Fibroblast of lung (primary cell): ENCODE measurements at regions not wholly inside any gene's neighbourhood (a gene's known extent, or its start where the extent isn't known, plus 50 kb on each side); places are given as distances from the start of the nearest gene placed in this dataset.

ENCODE experiments used
- CTCF ChIP-seq, 2 donors: IDR thresholded peaks in 1 of 2; conservative IDR thresholded peaks in 1 of 2; 1 replicate in 1 of 2; 2 replicates in 1 of 2; pipeline ENCODE4 v1.5.1; 2011 to 2012; ENCODE audit warnings: low read length in 2 of 2, control low read depth in 1 of 2, inconsistent platforms in 1 of 2, low read depth in 1 of 2, mild to moderate bottlenecking in 1 of 2
- EZH2 ChIP-seq: IDR thresholded peaks from 2 replicates; pipeline ENCODE4 v1.5.1; 2012; ENCODE audit warnings: low read length, control low read depth, mild to moderate bottlenecking; ENCODE audit errors: missing control alignments

GRCh38 chr3:194816748-194817591 lies 131.3 kb downstream of the FAM43A start:
- TF ChIP-seq CTCF (conservative IDR thresholded peaks at IDR 0.05 in 1 of 2, IDR thresholded peaks at IDR 0.05 in 1 of 2; ENCODE audit: low read depth in 1 of 2, low read length in 2 of 2) = no peak
- no peak for TF ChIP-seq EZH2
